ENCODE measurements at regions not wholly inside any gene's neighbourhood (a gene's known extent, or its start where the extent isn't known, plus 50 kb on each side); places are given as distances from the start of the nearest gene placed in this dataset.

DNA sequence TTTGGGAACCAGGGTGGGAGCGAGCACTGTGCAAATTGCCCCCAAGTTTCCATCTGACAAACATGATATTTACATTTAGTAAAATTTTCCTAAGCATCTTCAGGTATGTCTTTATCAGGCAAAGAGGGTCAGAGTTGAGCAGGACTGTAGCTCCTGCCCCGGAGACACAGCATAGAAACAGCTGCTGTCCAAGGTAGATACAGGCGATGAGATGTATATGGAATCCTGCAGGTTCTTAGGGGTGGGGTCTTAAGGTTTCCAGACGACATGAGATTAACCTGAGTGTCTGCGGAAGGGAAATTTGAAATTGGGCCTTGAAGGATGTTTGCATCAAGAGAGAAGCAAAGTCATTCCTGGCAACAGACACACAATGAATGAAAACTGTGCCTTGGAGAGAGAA, 998.8 kb downstream of the AACS start:
- CTCF ChIA-PET: no interaction called here
- no peak overlapping the region for H3K4me2 ChIP-seq (ENCODE audit: low read length)
- H3K4me3 ChIP-seq (ENCODE audit: low read length): no peak overlapping the region

DNA sequence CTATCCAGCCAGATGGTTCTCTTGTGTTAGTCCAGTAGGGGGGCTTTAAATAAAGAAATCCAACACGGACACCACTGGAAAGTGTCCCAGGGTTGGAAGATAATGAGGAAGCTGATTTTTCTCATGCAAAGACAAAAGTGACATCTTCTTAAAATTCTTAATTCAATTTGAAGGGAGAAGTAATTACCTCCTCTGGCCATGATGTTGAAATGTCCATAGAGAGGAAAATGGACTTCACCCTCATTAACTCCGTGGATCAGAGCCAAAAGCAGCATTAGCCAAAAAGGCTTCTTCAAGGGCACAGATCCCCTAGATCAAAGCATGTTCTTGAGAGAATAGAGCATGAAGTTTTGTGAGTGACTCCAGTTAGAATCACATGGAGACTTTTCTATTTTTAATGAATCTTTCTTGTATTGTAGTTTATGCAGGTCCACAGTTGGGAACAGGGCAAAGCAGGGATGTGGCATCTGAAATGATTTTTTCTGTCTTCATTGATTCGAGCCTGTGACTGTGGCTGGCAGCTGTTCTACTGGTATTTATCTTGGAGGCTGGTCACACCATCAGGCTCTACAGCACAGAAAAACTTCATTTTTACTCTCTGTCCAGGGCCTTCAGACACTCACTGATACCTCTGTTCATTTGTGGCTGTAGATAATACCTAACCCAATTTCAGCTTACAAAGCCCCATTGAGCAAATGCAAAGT, 1002.5 kb downstream of the AACS start:
- intact Hi-C loops (cut with micrococcal nuclease): no loop called here
- no peak overlapping the region for H3K4me3 ChIP-seq (ENCODE audit: low read length)
- ATAC-seq: no peak
- CTCF ChIA-PET: no interaction called here
- H3K9ac ChIP-seq (ENCODE audit: low read length): no peak overlapping the region
- H3K36me3 ChIP-seq (ENCODE audit: low read depth, low read length): no peaks in the 10 kb centered on the region
- no peaks in the 10 kb centered on the region for H3K9me3 ChIP-seq (ENCODE audit: low read length)
- H3K4me2 ChIP-seq (ENCODE audit: low read length): no peak overlapping the region
- no peak for DNase-seq
- no peak overlapping the region for H2AFZ ChIP-seq (ENCODE audit: low read length)
- no peaks in the 10 kb centered on the region for H3K9me2 ChIP-seq (replicated peaks; ENCODE audit: low read length)
- POLR2A ChIA-PET (ENCODE audit: unreplicated experiment): no interaction called here
- H3F3A ChIP-seq (ENCODE audit: low read length, unreplicated experiment): no peaks in the 10 kb centered on the region
- H4K20me1 ChIP-seq (ENCODE audit: low read length): no peaks in the 10 kb centered on the region
- no TSS peak for BruUV-seq (replicated peaks)
- H3K79me2 ChIP-seq (ENCODE audit: low read length): no peaks in the 10 kb centered on the region
- TF ChIP-seq EZH2phosphoT487 (IDR thresholded peaks at IDR 0.05; ENCODE audit: borderline replicate concordance, low read length): no peak
- no peak for TF ChIP-seq EZH2 (IDR thresholded peaks at IDR 0.05; ENCODE audit: low read length, unreplicated experiment)
- TF ChIP-seq, protein P1, sequence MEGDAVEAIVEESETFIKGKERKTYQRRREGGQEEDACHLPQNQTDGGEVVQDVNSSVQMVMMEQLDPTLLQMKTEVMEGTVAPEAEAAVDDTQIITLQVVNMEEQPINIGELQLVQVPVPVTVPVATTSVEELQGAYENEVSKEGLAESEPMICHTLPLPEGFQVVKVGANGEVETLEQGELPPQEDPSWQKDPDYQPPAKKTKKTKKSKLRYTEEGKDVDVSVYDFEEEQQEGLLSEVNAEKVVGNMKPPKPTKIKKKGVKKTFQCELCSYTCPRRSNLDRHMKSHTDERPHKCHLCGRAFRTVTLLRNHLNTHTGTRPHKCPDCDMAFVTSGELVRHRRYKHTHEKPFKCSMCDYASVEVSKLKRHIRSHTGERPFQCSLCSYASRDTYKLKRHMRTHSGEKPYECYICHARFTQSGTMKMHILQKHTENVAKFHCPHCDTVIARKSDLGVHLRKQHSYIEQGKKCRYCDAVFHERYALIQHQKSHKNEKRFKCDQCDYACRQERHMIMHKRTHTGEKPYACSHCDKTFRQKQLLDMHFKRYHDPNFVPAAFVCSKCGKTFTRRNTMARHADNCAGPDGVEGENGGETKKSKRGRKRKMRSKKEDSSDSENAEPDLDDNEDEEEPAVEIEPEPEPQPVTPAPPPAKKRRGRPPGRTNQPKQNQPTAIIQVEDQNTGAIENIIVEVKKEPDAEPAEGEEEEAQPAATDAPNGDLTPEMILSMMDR (conservative IDR thresholded peaks at IDR 0.05; ENCODE audit: low read depth, low read length): no peak
- H3K27me3 ChIP-seq (ENCODE audit: low read length): peaks cover 8% of the 10 kb centered on the region; the same call in 1 of the 2 replicates
- no peaks in the 10 kb centered on the region for H3K4me1 ChIP-seq (ENCODE audit: insufficient read depth, low read length)
- H3K27ac ChIP-seq (ENCODE audit: low read length): no peak overlapping the region

More for the DNA sequence above, 998.8 kb downstream of the AACS start:
- POLR2A ChIA-PET (ENCODE audit: unreplicated experiment): no interaction called here
- Histone ChIP-seq H3F3A (ENCODE audit: low read length, unreplicated experiment) (no peaks in the 10 kb centered on the region), H3K9ac (ENCODE audit: low read length) (no peak overlapping the region), H4K20me1 (ENCODE audit: low read length) (no peaks in the 10 kb centered on the region), H3K9me3 (ENCODE audit: low read length) (no peaks in the 10 kb centered on the region), H2AFZ (ENCODE audit: low read length) (no peak overlapping the region), H3K27ac (ENCODE audit: low read length) (no peak overlapping the region), H3K4me1 (ENCODE audit: insufficient read depth, low read length) (no peaks in the 10 kb centered on the region), H3K36me3 (ENCODE audit: low read depth, low read length) (no peaks in the 10 kb centered on the region), H3K27me3 (ENCODE audit: low read length) (peaks cover 35% of the 10 kb centered on the region), H3K9me2 (replicated peaks; ENCODE audit: low read length) (no peaks in the 10 kb centered on the region), H3K79me2 (ENCODE audit: low read length) (no peaks in the 10 kb centered on the region)
- ATAC-seq (no peak), DNase-seq (no peak)
- intact Hi-C loops (cut with micrococcal nuclease): no loop called here
- BruUV-seq (replicated peaks): no TSS peak
- TF ChIP-seq, protein P1 (conservative IDR thresholded peaks at IDR 0.05; ENCODE audit: low read depth, low read length): no peak

DNA sequence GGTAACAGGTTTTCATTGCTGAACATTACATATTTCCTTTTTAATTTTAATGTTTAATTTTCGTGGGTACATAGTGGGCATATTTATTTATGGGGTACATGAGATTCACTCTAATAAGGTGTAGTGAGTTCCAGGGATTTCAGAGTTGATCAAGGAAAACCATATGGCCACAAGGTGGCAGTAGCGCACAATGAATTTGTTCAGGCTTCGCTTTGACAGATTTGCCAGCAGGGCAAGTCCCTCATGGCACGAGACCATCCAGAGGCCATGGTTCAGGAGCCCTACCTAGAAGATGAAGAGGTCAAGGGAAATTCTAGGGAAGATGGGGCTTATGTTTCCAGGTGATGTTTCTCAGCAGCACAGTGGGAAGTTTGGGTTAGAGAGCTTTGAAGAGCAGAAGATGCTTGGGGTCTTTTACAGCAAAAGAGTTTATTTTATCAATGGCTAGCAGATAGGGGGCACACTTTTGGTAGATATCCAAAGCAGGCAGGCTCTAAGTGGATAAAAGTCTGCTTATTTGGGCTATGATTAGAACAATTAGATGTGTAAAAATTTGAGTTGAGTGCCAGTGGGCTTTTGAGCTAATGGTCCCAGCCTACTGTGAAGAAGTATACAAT, 1004.4 kb downstream of the AACS start:
- Histone ChIP-seq H3F3A (ENCODE audit: low read length, unreplicated experiment) (no peaks in the 10 kb centered on the region), H2AFZ (ENCODE audit: low read length) (no peak overlapping the region), H3K27me3 (ENCODE audit: low read length) (no peaks in the 10 kb centered on the region), H3K9me2 (replicated peaks; ENCODE audit: low read length) (no peaks in the 10 kb centered on the region), H3K4me1 (ENCODE audit: insufficient read depth, low read length) (no peaks in the 10 kb centered on the region), H3K9ac (ENCODE audit: low read length) (no peak overlapping the region), H3K4me3 (ENCODE audit: low read length) (no peak overlapping the region), H3K36me3 (ENCODE audit: low read depth, low read length) (no peaks in the 10 kb centered on the region), H4K20me1 (ENCODE audit: low read length) (no peaks in the 10 kb centered on the region), H3K9me3 (ENCODE audit: low read length) (no peaks in the 10 kb centered on the region), H3K4me2 (ENCODE audit: low read length) (no peak overlapping the region), H3K79me2 (ENCODE audit: low read length) (no peaks in the 10 kb centered on the region), H3K27ac (ENCODE audit: low read length) (no peak overlapping the region)
- CTCF ChIA-PET: no interaction called here
- TF ChIP-seq, protein P1 (conservative IDR thresholded peaks at IDR 0.05; ENCODE audit: low read depth, low read length): peak; percentile 88
- no peak for TF ChIP-seq EZH2 (IDR thresholded peaks at IDR 0.05; ENCODE audit: low read length, unreplicated experiment)
- POLR2A ChIA-PET (ENCODE audit: unreplicated experiment): no interaction called here
- ATAC-seq (peak; percentile 27; the same call in 1 of the 2 replicates), DNase-seq (peak; percentile 84)
- intact Hi-C loops (cut with micrococcal nuclease): no loop called here
- BruUV-seq (replicated peaks): no TSS peak

All from PC-3 (cell line).